Colonic mucosa (tissue), 4 donors: ENCODE measurements at regions not wholly inside any gene's neighbourhood (a gene's known extent, or its start where the extent isn't known, plus 50 kb on each side); places are given as distances from the start of the nearest gene placed in this dataset.

Experiments
- DNase-seq: peaks from one replicate; pipeline ENCODE4 v3.0.0-alpha.2; 2020
- H3K27ac ChIP-seq: fragments of 200-600 bp; one replicate; pipeline ENCODE4 v1.8.0; 2021
- H3K27me3 ChIP-seq: fragments of 200-600 bp; one replicate; pipeline ENCODE4 v1.8.0; 2021
- H3K36me3 ChIP-seq: fragments of 200-600 bp; one replicate; pipeline ENCODE4 v1.8.0; 2021
- H3K4me1 ChIP-seq: fragments of 200-600 bp; one replicate; pipeline ENCODE4 v1.8.0; 2021; ENCODE audit warnings: mild to moderate bottlenecking
- H3K4me3 ChIP-seq: fragments of 200-600 bp; one replicate; pipeline ENCODE4 v1.8.0; 2021
- H3K9ac ChIP-seq, 2 donors: one replicate each; pipeline ENCODE4 v1.7.0; 2013; ENCODE audit warnings: control low read depth in 2 of 2, low read depth in 2 of 2, low read length in 2 of 2
- H3K9me3 ChIP-seq: fragments of 200-600 bp; one replicate; pipeline ENCODE4 v1.8.0; 2021
- CTCF ChIP-seq: fragments of 200-600 bp; IDR thresholded peaks from one replicate; pipeline ENCODE4 v1.8.0; 2022; ENCODE audit warnings: antibody characterized with exemption, mild to moderate bottlenecking
- intact Hi-C: fragments of 100-400 bp; cut with DNase I; formaldehyde crosslinking; loops from one replicate; pipeline ENCODE4 v1.14.1; 2022
- donor health status: healthy.
- donor health status: DM: no; HTN: no; CAD: no.
- donor health status: DM: no; HTN: no; CAD: no.

GRCh38 chr5:110354915-110355644, 371.4 kb downstream of the TMEM232 start:
- no peak overlapping the region for H3K9ac ChIP-seq
- no peaks in the 10 kb centered on the region for H3K27me3 ChIP-seq
- H3K36me3 ChIP-seq, result no peaks in the 10 kb centered on the region
- no peak overlapping the region for H3K4me3 ChIP-seq
- no peak for DNase-seq
- no peaks in the 10 kb centered on the region for H3K4me1 ChIP-seq
- no peaks in the 10 kb centered on the region for H3K9me3 ChIP-seq
- TF ChIP-seq CTCF, result no peak
- H3K27ac ChIP-seq, result no peak overlapping the region
- intact Hi-C loops, result no loop called here

GRCh38 chr5:110356677-110357076, 369.8 kb downstream of the TMEM232 start:
- Histone ChIP-seq H3K9ac (no peak overlapping the region), H3K27me3 (no peaks in the 10 kb centered on the region), H3K27ac (no peak overlapping the region), H3K4me3 (no peak overlapping the region), H3K4me1 (no peaks in the 10 kb centered on the region), H3K36me3 (no peaks in the 10 kb centered on the region), H3K9me3 (no peaks in the 10 kb centered on the region)
- no peak for TF ChIP-seq CTCF
- no peak for DNase-seq
- intact Hi-C loops, result no loop called here

- no peak for TF ChIP-seq CTCF
- H3K27me3 ChIP-seq, result no peaks in the 10 kb centered on the region
- H3K9ac ChIP-seq, result no peak overlapping the region
- no peak overlapping the region for H3K27ac ChIP-seq
- H3K9me3 ChIP-seq, result no peaks in the 10 kb centered on the region
- no peak for DNase-seq
- intact Hi-C loops, result no loop called here
- H3K4me1 ChIP-seq, result no peaks in the 10 kb centered on the region
- no peak overlapping the region for H3K4me3 ChIP-seq
- H3K36me3 ChIP-seq, result no peaks in the 10 kb centered on the region
Observed at GRCh38 chr5:110359221-110359620, 367.2 kb downstream of the TMEM232 start.

- Histone ChIP-seq H3K4me1 (no peaks in the 10 kb centered on the region), H3K9ac (no peak overlapping the region), H3K27me3 (no peaks in the 10 kb centered on the region), H3K36me3 (no peaks in the 10 kb centered on the region), H3K9me3 (no peaks in the 10 kb centered on the region), H3K27ac (no peak overlapping the region), H3K4me3 (no peak overlapping the region)
- intact Hi-C loops, result no loop called here
- DNase-seq, result no peak
- TF ChIP-seq CTCF, result no peak
Observed at GRCh38 chr5:110361471-110361870, 365.0 kb downstream of the TMEM232 start.

GRCh38 chr5:110362261-110362660, 364.2 kb downstream of the TMEM232 start:
- Histone ChIP-seq H3K27ac (no peak overlapping the region), H3K36me3 (no peaks in the 10 kb centered on the region), H3K9ac (no peak overlapping the region), H3K4me3 (no peak overlapping the region), H3K27me3 (no peaks in the 10 kb centered on the region), H3K4me1 (no peaks in the 10 kb centered on the region), H3K9me3 (no peaks in the 10 kb centered on the region)
- no peak for DNase-seq
- intact Hi-C loops, result no loop called here
- TF ChIP-seq CTCF, result no peak
